GM12891 (cell line): ENCODE measurements at regions not wholly inside any gene's neighbourhood (a gene's known extent, or its start where the extent isn't known, plus 50 kb on each side); places are given as distances from the start of the nearest gene placed in this dataset.

Source experiments
- PAX5 ChIP-seq: IDR thresholded peaks from 2 replicates; pipeline ENCODE4 v1.6.1; 2011; ENCODE audit warnings: low read length, moderate library complexity, mild to moderate bottlenecking; ENCODE audit not compliant: insufficient read depth, severe bottlenecking
- POLR2A ChIP-seq: IDR thresholded peaks from 2 replicates; pipeline ENCODE4 v1.6.1; 2011; ENCODE audit warnings: low read depth, low read length, control low read depth
- POLR2AphosphoS5 ChIP-seq: IDR thresholded peaks from 2 replicates; pipeline ENCODE4 v1.6.1; 2011; ENCODE audit warnings: low read depth, low read length, control low read depth
- TAF1 ChIP-seq: IDR thresholded peaks from 2 replicates; pipeline ENCODE4 v1.6.1; 2011; ENCODE audit warnings: low read depth, low read length, control low read depth

DNA sequence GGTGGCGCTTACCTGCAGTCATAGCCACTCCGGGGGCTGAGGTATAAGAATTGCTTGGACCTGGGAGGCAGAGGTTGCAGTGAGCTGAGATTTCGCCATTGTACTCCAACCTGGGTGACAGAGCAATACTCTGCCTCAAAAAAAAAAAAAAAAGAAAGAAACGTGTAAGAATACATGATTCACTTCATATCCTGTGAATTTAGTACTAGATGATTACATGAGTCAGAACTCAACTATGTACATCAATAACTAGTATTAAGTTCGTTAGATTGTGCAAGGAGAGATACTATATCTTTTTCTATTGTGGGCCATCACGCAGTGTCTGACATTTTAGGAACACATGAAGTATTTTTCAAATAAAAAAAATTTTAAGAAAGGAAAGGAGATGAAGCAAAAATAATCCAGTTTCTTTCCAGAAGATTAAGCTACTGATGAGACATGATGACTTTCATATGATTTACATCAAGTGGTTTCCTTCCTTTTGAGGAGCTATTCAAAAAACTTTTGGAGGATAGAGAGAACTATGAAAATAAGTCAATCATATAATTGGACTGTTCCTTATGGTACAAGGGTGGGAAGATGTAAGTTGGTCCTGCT, 64.7 kb upstream of the EXOC1L start:
- TF ChIP-seq POLR2AphosphoS5 (no peak), PAX5 (no peak), POLR2A (no peak), TAF1 (no peak)
